Effector CD4-positive, alpha-beta T cell (primary cell): ENCODE measurements at regions not wholly inside any gene's neighbourhood (a gene's known extent, or its start where the extent isn't known, plus 50 kb on each side); places are given as distances from the start of the nearest gene placed in this dataset.

ENCODE experiments used
- DNase-seq: peaks from one replicate; pipeline ENCODE4 v3.0.0-alpha.2; 2020

DNA sequence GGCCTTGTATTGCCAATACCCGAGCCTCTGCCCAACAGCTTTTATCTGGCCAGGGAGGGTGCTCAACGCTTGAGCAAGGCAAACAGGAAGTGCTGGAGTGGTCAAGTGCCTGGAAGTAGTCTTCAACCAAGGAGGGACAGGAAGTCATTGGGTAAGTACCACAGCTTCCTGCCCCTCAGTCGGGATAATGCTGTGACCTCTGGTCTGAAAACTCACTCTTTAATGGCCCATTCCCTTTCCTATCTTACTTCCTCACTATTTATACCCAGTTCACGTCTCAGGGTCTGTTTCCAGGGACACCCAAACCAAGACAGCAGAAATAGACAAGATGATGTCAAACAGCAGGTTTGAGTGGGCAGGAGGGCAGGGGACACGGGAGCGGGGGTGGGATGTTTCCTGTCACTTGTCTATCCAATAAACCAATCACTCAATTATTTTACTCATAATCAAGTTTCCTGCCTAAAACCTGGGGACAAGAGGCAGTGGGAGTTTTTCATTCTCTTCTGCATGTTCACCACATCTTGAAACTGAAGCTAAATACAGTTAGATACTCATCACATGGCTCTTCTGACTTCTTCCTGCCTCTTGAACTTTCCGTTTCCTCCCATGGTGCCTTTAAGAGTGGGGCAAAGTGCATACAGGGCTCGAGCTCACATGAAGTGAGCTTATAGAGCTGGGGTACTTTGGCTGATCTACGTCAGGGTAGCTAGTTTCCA lies 68.9 kb upstream of the CAB39 start:
- DNase-seq, result no peak

DNA sequence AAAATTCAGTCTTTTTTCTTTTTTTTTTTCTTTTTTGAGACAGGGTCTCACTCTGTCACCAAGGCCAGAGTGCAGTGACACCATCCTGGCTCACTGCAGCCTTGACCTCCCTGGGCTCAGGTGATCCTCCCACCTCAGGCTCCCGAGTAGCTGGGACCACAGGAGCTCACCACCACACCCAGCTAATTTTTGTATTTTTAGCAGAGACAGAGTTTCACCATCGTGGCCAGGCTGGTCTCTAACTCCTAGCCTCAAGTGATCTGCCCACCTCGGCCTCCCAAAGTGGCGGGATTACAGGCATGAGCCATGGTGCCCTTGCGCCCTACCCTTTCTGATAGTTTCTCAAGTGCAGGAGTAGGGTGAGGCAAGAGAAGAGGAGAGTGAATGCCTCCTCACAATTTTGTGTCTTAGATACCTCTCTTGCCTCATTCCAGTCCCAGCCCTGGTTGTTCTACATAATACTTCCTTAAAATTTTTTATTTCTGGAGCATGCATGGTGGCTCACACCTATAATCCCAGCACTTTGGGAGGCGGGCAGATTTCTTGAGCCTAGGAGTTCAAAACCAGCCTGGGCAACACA lies 68.2 kb upstream of the CAB39 start:
- no peak for DNase-seq

DNA sequence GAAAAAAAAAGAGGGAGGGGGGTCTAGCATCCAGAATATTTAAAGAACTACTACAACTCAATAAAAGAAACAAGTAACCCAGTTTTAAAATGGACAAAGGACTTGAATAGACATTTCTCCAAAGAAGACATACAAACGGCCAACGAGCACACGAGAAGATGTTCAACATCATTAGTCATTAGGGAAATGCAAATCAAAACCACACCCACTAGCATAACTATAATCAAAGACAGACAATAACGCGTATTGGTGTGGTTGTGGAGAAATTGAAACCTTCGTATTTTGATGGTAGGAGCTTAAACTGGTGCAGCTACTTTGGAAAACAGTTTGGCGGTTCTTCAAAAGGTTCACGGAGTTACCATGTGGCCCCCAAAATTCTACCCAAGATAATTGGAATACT lies 64.3 kb upstream of the CAB39 start:
- no peak for DNase-seq

DNA sequence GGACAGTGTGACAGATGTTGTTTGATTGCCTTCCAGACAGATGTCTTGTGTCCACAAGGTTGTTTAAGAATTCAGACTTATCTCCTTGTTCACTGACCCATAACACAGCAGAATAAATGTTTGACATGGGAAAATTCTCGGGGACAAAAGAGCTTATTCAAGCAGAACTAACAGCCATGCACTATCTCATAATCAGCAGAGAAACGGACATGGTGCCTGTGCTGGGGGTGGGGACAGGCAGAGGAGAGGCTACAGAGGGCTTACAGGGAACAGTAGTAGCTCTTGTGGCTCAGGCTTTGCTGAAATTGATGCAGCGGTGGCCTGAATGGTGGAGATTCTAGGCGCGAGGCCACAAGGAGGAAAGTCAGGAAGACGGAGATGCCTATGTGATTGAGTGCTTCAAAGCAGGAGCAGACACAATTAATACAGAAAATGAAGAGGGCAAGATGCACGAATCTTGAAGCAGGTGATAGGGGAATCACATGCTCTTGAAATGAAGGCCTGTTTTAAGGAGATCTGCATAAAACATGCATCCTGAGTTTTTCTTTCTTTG lies 62.0 kb upstream of the CAB39 start:
- no peak for DNase-seq

DNA sequence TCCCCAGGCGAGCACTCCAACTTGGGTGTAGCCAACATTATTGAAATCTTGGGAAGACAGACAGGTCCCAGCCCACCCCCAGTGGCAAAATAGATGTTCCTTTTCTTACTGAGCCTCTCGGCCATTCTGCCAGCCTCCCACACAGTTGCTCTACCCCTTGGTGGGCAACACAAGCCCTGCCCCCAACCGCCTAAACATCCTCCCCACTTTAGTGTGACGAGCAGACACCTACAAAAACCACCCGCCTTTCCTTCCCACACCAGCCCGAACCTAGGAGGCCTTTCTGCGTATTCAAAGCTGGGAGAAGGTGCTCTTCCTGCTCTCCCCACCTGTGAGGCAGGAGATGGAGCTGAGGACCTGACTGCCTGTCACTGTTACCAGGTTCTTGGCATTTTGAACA lies 58.6 kb upstream of the CAB39 start:
- no peak for DNase-seq

DNA sequence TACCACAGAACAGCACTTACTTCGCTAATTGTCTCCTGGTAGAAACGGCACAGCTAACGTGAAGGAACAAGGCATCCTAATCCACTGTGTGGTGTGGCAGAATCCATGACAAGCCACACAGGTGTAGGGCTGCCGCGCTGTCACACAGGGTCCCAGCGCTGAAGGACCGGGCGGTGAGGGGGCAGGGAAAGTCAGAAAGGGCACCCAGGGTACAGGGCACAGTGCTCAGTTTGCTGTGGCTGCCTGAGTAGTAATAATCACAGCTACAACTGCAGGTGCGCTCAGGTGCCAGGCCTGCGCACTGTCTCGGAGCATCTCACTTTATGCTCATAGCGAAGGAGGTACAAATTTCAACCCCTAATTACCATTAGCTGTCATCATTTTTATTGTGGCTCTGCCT lies 55.2 kb upstream of the CAB39 start:
- no peak for DNase-seq

DNA sequence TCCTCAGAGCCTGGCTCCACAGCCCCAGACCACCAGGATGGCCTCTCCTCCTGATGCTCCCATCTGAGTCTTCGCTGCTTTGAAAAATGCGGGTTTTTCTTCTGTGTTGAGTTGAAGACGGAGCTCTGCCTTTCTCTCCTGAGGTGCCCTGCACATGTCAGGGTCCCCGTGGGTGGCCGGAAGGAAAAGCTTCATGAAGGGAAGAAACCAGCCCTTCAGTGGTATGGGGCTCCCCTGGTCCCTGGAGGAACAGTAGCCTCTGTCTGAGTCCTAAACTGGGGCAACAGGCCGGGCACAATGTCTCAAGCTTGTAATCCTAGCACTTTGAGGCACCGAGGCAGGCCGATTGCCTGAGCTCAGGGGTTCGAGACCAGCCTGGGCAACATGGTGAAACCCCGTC lies 54.7 kb upstream of the CAB39 start:
- no peak for DNase-seq

DNA sequence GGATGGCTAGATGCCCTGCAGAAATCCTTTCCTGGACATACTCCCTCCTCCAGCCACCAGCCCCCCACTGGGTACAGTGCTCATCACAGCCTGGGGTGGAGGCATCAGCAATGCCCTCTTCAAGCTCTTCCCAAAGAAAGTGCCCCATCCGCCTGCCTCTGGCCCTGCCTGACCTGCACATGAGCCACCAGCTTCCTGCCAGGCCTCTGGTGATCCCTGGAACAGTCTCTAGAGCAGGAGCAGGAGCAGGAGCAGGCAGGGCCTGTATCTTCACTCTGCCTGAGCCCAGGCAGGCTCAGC lies 54.1 kb upstream of the CAB39 start:
- DNase-seq, result no peak

DNA sequence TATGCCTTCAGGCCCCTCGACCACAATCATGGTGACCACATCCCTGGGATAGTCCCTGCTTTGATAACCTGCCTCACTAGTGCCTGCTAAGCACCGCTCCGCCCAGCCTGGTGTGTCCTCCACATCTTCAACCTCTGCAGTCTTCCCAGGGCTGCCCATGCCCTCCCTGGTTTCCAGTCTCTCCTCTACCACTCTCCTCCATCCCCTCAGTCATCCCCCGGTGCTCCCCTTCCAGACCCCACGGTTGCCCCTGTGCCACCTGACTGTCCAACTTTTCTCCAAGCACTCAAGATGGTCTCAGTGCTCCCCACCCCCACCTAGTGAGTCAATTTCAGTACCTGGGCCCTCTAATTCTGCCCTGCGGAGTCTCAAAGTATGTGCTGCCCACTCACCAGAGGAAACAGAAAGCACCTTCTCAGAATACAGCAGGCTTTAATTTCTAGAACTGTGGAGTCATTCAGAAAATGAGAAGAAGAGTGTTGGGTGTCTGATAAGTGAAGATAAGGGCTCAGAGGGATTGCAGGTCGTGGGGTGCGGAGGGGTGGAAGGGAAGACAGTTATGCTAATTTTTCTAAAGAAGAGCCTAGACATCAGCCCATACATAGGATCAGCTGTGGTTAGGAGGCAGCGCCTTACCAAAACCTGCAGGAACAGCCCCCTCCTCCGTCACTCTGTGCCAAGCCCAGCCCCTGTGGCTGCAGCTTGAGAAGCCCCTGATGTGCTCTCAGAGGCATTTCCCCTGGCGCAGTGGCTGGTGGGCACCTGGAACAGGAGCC lies 53.6 kb upstream of the CAB39 start:
- no peak for DNase-seq

DNA sequence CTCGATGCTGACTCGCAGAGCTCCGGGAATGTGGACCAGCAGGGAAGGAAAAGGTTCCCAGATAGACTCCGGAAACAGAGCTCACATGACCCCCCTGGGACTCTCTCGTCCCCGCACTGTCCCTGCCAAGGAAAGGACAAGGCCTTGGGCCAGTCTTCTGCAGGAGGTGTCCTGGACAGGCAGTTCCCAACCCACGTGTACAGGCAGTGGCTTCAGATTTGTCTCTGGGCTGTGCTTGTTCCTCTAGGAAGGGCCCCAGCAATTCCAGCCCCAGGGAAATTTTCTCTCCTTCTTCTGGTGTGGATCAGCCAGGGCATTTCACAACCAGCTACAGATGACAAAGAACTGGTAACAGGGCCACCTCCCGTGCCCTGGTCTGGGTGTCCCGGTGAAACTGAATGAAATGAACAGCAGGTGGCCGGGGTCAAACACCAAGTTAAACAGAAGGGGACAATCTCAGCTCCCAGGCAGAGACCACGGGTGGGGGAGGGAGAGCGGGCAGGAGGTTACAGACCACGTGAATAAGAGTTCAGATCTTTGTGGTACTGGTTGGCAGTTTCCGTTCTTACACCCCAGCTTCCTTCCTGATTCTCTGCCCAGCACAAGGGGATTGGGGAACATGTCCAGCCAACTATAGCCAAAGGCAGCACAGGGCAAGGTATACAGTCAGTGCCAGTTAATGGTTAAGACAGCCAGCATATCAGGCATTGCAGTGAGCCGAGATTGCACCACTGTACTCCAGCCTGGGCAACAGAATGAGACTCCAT lies 52.2 kb upstream of the CAB39 start:
- no peak for DNase-seq

DNA sequence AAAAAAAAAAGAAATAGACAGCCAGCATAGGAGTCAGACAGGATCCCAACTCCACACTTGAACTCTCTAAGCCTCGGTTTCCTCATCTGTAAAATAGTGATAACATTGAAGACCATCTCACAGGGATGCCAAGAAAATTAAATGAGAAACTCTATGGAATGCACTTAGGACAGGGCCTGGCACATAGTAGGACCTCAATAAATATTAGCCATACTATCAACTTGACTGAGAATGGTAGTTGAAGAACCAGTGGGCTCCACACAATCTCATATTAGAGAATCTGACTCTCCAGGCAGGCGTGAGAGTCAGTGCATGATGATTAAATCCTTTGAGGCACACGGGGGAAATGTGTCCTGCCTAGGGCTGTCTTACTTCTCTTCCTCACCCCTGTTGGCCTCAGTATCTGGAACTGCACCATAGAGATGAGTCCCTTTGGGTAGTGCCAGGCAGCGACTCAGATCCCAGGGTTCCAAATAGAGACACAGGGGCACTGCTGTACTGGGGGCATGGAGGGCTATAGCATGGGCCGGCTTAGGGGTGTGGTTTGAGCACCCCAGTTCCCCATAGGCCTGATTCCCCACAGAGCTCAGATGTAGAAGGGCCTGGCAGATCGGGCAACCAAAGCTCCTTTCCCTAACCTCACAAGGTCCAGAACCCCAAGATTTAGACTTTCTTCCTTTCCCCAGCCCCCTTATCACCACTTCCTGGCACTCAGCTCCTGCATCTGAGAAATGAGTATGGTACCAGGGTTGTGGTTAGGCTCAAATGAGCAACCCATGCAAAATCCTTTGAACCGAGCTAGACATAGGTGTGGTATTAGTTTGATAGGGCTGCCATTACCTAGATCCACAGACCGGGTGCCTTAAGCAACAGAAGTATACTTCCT lies 51.3 kb upstream of the CAB39 start:
- no peak for DNase-seq
